Peyer's patch (tissue), 4 donors: ENCODE measurements at regions not wholly inside any gene's neighbourhood (a gene's known extent, or its start where the extent isn't known, plus 50 kb on each side); places are given as distances from the start of the nearest gene placed in this dataset.
"Not testable (repeated sequence)": the region's sequence is repeated elsewhere in the genome, so short reads cannot be mapped to it uniquely, and the experiment has no call there.

Experiments
- POLR2A ChIP-seq, 2 donors: fragments of 450-650 bp; IDR thresholded peaks; one replicate each; pipeline ENCODE4 v1.5.1; 2017; ENCODE audit warnings: antibody characterized with exemption in 2 of 2, mild to moderate bottlenecking in 2 of 2, moderate library complexity in 2 of 2
- TF ChIP-seq, protein P1 (sequence below), 6 experiments: fragments of 450-650 bp in 4 of 6; fragments of 200-600 bp in 2 of 6; sonication (generic) in 1 of 6; IDR thresholded peaks; one replicate each; pipeline ENCODE4 v1.5.1; 2017 to 2019; ENCODE audit warnings: antibody characterized with exemption in 6 of 6, mild to moderate bottlenecking in 3 of 6, moderate library complexity in 1 of 6

- TF ChIP-seq, protein P1, sequence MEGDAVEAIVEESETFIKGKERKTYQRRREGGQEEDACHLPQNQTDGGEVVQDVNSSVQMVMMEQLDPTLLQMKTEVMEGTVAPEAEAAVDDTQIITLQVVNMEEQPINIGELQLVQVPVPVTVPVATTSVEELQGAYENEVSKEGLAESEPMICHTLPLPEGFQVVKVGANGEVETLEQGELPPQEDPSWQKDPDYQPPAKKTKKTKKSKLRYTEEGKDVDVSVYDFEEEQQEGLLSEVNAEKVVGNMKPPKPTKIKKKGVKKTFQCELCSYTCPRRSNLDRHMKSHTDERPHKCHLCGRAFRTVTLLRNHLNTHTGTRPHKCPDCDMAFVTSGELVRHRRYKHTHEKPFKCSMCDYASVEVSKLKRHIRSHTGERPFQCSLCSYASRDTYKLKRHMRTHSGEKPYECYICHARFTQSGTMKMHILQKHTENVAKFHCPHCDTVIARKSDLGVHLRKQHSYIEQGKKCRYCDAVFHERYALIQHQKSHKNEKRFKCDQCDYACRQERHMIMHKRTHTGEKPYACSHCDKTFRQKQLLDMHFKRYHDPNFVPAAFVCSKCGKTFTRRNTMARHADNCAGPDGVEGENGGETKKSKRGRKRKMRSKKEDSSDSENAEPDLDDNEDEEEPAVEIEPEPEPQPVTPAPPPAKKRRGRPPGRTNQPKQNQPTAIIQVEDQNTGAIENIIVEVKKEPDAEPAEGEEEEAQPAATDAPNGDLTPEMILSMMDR (IDR thresholded peaks at IDR 0.05), result not testable (repeated sequence)
- not testable (repeated sequence) for TF ChIP-seq POLR2A (IDR thresholded peaks at IDR 0.05)
Observed at GRCh38 chr15:79782307-79782706, 114.5 kb downstream of the MTHFS start.
